SU-DHL-6 (cell line): ENCODE measurements at regions not wholly inside any gene's neighbourhood (a gene's known extent, or its start where the extent isn't known, plus 50 kb on each side); places are given as distances from the start of the nearest gene placed in this dataset.
A peak's percentile ranks its signal among the peaks of the same experiment; 100 is the strongest.

Experiments used
- H2AFZ ChIP-seq: fragments of 200-600 bp; sonication (generic); 2 replicates; pipeline ENCODE4 v1.6.1; 2014; ENCODE audit warnings: low read depth, mild to moderate bottlenecking, moderate library complexity, mixed read lengths, antibody characterized with exemption, low read length; ENCODE audit not compliant: severe bottlenecking
- H3F3A ChIP-seq: fragments of 200-600 bp; shearing (Covaris generic); 2 replicates; pipeline ENCODE4 v1.6.0; 2016; ENCODE audit warnings: antibody characterized with exemption, mild to moderate bottlenecking; ENCODE audit not compliant: insufficient read depth
- H3K27ac ChIP-seq: fragments of 200-600 bp; sonication (generic); 2 replicates; pipeline ENCODE4 v1.5.1; 2016; ENCODE audit warnings: low read depth, mild to moderate bottlenecking, low read length, moderate library complexity, mixed read lengths
- H3K27me3 ChIP-seq: fragments of 200-600 bp; sonication (generic), shearing (Covaris generic); 2 replicates; pipeline ENCODE4 v1.6.0; 2014; ENCODE audit warnings: mild to moderate bottlenecking, low read length
- H3K36me3 ChIP-seq: fragments of 200-600 bp; sonication (generic); 2 replicates; pipeline ENCODE4 v1.6.1; 2014; ENCODE audit warnings: mild to moderate bottlenecking, low read length, mixed read lengths
- H3K4me2 ChIP-seq: fragments of 300-600, 200-600 bp; shearing (Covaris generic), sonication (generic); 2 replicates; pipeline ENCODE4 v1.6.0; 2014; ENCODE audit warnings: low read length, low read depth, mild to moderate bottlenecking; ENCODE audit not compliant: poor library complexity, severe bottlenecking
- H3K4me3 ChIP-seq: fragments of 200-600 bp; sonication (generic); 2 replicates; pipeline ENCODE4 v1.5.1; 2014; ENCODE audit warnings: antibody characterized with exemption, low read length, mild to moderate bottlenecking, mixed read lengths; ENCODE audit not compliant: insufficient read depth, poor library complexity, severe bottlenecking
- H3K79me2 ChIP-seq: fragments of 200-600 bp; sonication (generic); 2 replicates; pipeline ENCODE4 v1.6.1; 2014; ENCODE audit warnings: mild to moderate bottlenecking, low read length, moderate library complexity; ENCODE audit not compliant: insufficient read depth
- H3K9ac ChIP-seq: fragments of 200-600 bp; sonication (generic); 2 replicates; pipeline ENCODE4 v1.7.0; 2014; ENCODE audit warnings: mild to moderate bottlenecking, low read length
- H3K9me2 ChIP-seq: fragments of 200-600 bp; sonication (generic); replicated peaks from 2 replicates; pipeline ENCODE4 v1.6.1; 2014; ENCODE audit warnings: low read length; ENCODE audit not compliant: insufficient read depth
- H3K9me3 ChIP-seq: fragments of 200-600 bp; sonication (generic); 2 replicates; pipeline ENCODE4 v1.6.1; 2014; ENCODE audit warnings: low read length, mixed read lengths; ENCODE audit not compliant: insufficient read depth
- H4K20me1 ChIP-seq: fragments of 200-600 bp; sonication (generic); 2 replicates; pipeline ENCODE4 v1.6.1; 2014; ENCODE audit warnings: low read depth, mild to moderate bottlenecking, antibody characterized with exemption, low read length, moderate library complexity, mixed read lengths
- CTCF ChIP-seq: fragments of 200-600 bp; sonication (generic); IDR thresholded peaks from one replicate; pipeline ENCODE4 v1.5.1; 2017; ENCODE audit warnings: antibody characterized with exemption, mild to moderate bottlenecking, low read length, moderate library complexity; ENCODE audit not compliant: insufficient read depth, poor library complexity, severe bottlenecking
- EZH2phosphoT487 ChIP-seq: fragments of 200-600 bp; sonication (generic), shearing (Covaris generic); conservative IDR thresholded peaks from 2 replicates; pipeline ENCODE4 v1.6.1; 2018; ENCODE audit warnings: mild to moderate bottlenecking, antibody characterized with exemption, low read length, moderate library complexity, mixed read lengths

GRCh38 chr5:143599474-143599873, 196.0 kb upstream of the NR3C1 start:
- no peaks in the 10 kb centered on the region for H3K79me2 ChIP-seq
- no peak overlapping the region for H2AFZ ChIP-seq
- no peaks in the 10 kb centered on the region for H3K36me3 ChIP-seq
- no peak for TF ChIP-seq EZH2phosphoT487
- no peak for TF ChIP-seq CTCF
- no peak overlapping the region for H3K9ac ChIP-seq
- H3K27ac ChIP-seq = no peak overlapping the region
- no peaks in the 10 kb centered on the region for H3K9me2 ChIP-seq
- no peaks in the 10 kb centered on the region for H3K9me3 ChIP-seq
- H3K4me2 ChIP-seq = no peak overlapping the region
- no peaks in the 10 kb centered on the region for H4K20me1 ChIP-seq
- H3F3A ChIP-seq = 0 out of 2 replicates have a peak, but pooled peaks cover 3% of the 10 kb centered on the region
- no peaks in the 10 kb centered on the region for H3K27me3 ChIP-seq
- H3K4me3 ChIP-seq = no peak overlapping the region

- Histone ChIP-seq H3K36me3 (no peaks in the 10 kb centered on the region), H4K20me1 (no peaks in the 10 kb centered on the region), H3K27ac (no peak overlapping the region), H2AFZ (no peak overlapping the region), H3K9me2 (no peaks in the 10 kb centered on the region), H3K9me3 (no peaks in the 10 kb centered on the region), H3K79me2 (no peaks in the 10 kb centered on the region), H3K4me3 (no peak overlapping the region), H3K27me3 (no peaks in the 10 kb centered on the region), H3K4me2 (no peak overlapping the region), H3F3A (peaks cover 24% of the 10 kb centered on the region), H3K9ac (no peak overlapping the region)
- no peak for TF ChIP-seq EZH2phosphoT487
- no peak for TF ChIP-seq CTCF
These were observed 193.3 kb upstream of the NR3C1 start for GRCh38 chr5:143596824-143597223.

DNA sequence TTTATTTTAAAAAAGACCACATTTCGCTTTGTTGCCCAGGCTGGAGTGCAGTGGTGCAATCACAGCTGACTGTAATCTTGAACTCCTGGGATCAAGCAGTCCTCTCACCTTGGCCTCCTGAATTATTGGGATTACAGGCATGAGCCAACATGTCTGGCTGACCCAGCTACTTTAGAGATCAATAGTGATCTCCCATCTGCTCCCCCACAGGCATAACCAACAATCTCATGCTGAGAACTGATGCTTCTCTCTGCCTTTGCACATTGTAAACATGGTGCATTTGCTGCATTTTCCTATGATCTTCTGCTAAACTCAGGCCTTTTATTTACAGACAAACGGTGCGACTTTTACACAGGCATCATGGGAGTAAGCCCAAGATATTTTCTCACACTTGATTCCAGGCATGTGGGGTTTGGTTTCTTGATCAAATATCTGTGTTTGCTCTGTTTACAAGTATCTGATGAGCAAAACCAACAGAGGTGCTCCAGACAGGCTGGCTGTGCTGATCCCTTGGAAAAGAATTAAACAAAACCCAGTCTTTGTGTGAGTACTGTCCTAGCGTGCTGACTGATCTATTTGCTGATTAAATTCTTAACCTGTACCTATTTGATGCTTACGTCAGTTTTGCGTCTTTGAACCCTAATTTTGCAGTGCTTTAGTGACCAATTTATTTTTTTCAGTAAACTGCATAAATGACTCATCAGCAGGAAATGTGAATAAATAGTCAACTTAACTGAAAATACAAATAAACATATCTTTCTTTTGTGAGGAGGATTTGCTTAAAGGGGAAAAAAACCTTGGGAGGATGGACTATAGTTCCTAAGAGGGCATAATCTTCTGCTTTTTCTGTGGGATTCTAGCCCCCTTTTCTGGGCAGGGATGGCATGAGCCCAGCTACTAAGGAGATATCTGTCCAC, 191.7 kb upstream of the NR3C1 start:
- H3K4me3 ChIP-seq = no peak overlapping the region
- H3K27ac ChIP-seq = peak overlapping the region; percentile 90; the same call in 1 of the 2 replicates
- no peaks in the 10 kb centered on the region for H3K27me3 ChIP-seq
- H4K20me1 ChIP-seq = no peaks in the 10 kb centered on the region
- peak overlapping the region; percentile 80 for H3K4me2 ChIP-seq
- peak overlapping the region; percentile 49 for H2AFZ ChIP-seq
- no peaks in the 10 kb centered on the region for H3K36me3 ChIP-seq
- H3K79me2 ChIP-seq = no peaks in the 10 kb centered on the region
- H3F3A ChIP-seq = peaks cover 24% of the 10 kb centered on the region
- no peak overlapping the region for H3K9ac ChIP-seq
- no peak for TF ChIP-seq CTCF
- TF ChIP-seq EZH2phosphoT487 = no peak
- H3K9me3 ChIP-seq = no peaks in the 10 kb centered on the region
- H3K9me2 ChIP-seq = no peaks in the 10 kb centered on the region
